Fibroblast of skin of back (primary cell): ENCODE measurements at regions not wholly inside any gene's neighbourhood (a gene's known extent, or its start where the extent isn't known, plus 50 kb on each side); places are given as distances from the start of the nearest gene placed in this dataset.
"Not testable (repeated sequence)": the region's sequence is repeated elsewhere in the genome, so short reads cannot be mapped to it uniquely, and the experiment has no call there.

ENCODE experiments used
- DNase-seq: peaks from one replicate; pipeline ENCODE4 v3.0.0-alpha.2; 2013

DNA sequence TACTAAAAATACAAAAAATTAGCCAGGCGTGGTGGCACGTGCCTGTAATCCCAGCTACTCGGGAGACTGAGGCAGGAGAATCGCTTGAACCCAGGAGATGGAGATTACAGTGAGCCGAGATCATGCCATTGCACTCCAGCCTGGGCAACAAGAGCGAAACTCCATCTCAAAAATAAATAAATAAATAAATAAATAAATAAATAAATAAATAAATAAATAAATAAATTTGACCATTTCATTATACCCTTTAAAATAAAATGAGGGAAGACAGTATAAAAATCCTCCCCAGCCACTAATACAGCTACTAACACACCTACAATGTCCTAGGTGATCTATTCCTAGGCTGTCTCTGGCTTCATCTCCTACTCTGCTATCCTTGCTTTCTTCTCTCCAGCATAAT, 562.8 kb downstream of the ZBBX start:
- DNase-seq = not testable (repeated sequence)

DNA sequence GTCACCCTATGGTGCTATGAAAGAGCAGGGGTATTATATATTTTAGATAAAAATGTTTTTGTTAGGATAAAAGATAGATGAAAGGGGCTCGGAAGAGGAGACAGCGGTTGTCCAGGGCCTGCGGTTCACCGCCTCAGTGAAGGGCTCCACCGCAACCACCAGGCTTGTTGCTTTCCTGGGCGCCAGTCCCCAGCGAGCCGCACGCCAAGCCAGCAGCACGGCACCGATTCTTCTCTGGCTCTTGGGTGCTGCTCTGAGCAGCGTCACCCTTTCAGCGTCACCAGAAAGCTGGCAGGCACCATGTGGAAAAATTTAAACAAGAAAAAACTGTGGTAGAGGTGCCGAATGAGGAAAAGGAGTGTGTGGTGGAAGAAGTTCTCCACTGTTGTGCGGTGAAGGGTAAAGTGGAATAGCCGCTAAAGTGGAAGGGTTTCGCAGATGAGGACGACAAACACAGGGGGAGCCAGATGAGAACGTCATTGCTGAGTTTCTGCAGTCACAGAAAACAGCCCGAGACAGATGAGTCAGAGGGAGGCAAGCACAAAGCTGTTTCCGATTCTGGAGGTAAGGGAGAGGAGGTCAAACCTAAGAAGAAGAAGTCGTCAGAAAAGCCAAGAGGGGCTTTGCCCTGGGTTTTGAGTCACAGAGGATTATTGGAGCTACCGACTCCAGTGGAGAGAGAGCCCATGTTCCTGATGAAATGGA, 569.2 kb downstream of the ZBBX start:
- no peak for DNase-seq

DNA sequence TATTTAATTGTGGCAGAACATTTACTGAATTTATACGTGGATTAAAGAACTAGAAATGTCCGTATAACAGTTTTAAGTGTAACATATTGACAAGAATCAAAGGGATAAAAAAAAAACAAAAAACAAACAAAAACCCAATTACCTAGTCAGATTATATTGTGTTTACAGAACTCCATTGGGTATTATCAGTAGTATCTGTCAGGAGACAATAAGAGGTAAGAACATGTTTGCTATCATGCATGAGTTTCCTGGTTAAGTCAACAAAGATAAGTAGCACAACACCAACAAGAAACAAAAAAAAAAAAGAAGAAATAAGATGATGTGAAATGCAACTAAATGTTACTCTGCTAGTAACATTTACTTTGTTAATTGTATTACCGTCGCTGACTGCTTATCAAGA, 570.6 kb downstream of the ZBBX start:
- no peak for DNase-seq

- DNase-seq = no peak
These were observed 591.2 kb downstream of the ZBBX start for GRCh38 chr3:166788936-166789335.

DNA sequence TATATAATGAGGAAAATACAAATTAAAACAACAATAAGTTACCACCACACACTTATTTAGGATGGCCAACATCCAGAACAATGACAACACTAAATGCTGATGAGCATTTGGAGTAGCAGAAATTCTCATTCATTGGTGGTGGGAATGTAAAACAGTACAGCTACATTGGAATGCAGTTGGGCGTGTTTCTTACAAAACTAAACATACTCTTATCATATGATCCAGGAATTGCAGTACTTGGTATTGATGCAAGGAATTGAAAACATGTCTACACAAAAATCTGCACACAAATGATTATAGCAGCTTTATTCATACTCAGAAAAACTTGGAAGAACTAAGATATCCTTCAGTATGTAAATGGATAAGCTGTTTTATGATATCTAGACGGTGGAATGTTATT, 594.2 kb downstream of the ZBBX start:
- peak; percentile 72 for DNase-seq

GRCh38 chr3:166783206-166783605, 596.9 kb downstream of the ZBBX start:
- DNase-seq = peak; percentile 23

- no peak for DNase-seq
These were observed 615.3 kb downstream of the ZBBX start for GRCh38 chr3:166764698-166765318.

DNA sequence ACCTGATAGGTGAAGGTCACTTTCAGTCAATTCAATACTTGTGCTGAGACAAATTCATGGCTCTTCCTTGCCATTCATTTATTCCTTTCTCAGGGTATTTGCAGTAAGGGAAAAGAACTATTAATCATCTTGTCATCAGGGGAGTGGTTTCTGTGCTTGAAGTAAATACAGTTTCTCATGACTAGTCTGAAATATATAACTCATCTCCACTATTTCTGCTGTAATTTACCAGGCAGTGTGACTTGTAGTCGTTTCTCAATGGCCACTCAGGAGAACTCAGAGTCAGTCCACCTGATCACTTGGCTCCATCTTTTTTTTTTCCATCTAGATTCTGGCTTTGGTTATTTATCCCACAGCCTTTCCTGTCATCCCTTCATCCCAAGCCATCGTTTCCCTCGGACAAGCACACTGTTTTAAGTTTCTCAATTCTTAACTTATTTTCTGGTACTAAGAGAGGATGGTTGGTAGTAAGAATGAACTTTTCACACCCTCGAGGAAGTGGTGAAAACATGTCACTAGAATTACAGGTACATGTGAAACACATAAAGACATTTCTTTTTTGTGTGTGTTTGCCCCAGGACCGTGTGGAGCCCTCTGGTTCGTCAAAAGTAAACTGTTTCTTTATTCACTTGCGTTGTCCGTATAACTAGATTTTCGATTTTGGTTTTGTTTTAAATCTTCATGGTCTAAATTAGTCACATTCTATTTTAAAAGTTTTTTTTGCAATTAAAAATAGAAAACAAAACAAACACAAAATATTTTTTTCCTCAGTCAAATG, 620.2 kb downstream of the ZBBX start:
- DNase-seq = no peak

GRCh38 chr3:166752214-166752613, 627.9 kb downstream of the ZBBX start:
- DNase-seq = no peak

DNA sequence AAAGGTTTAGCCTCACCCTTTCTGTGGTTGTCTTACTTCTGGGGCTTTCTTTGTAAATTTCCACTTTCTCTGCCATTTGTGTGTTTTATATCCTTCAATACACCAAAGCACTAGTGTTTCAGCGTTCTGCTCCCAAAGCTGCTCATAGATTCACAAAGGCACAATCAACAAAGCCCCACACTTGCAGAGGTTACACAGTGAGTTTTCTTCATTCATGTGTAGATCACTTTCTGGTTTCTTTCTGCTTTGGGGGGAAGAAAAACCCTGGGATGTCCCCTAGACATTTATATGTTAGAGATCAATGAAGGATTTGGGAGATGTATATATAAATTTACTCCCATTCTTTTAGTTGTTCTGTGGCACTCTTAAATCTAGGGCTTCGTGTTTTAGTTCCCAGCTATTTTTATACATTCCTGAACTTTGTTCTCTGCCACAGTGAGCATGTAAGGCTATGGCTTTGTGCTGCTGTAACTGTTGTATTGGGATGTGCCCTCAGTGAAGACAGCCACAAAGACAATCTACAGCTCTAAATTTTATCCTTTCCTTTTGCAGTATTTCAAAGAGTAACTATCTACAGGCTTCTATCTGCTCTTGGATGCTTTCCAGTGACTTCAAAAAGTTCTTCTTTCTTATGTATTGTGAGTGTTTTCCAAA, 636.5 kb downstream of the ZBBX start:
- no peak for DNase-seq

- DNase-seq = no peak
These were observed 645.4 kb downstream of the ZBBX start for GRCh38 chr3:166734734-166735133.

GRCh38 chr3:166731701-166732100, 648.4 kb downstream of the ZBBX start:
- no peak for DNase-seq

GRCh38 chr3:166721466-166721865, 658.6 kb downstream of the ZBBX start:
- DNase-seq = no peak

DNA sequence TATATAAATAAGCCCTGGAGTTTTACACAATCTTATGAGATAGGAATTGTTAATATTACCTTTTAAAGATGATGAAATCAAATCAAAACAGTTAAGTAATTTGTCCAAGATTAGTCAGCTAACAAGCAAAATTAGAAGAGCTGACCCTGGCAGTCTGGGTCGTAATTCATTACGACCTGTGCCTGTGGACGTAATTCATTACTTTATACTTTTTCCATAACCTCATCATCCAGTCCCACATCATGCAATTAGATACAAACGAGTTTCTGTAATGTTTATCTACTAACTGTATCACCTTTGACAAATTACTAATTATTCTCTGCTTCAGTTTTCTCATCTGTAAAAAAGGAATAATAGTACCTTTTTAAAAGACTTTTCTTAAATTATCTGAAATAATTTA, 665.9 kb downstream of the ZBBX start:
- DNase-seq = no peak

GRCh38 chr3:166713787-166714186, 666.3 kb downstream of the ZBBX start:
- DNase-seq = no peak

DNA sequence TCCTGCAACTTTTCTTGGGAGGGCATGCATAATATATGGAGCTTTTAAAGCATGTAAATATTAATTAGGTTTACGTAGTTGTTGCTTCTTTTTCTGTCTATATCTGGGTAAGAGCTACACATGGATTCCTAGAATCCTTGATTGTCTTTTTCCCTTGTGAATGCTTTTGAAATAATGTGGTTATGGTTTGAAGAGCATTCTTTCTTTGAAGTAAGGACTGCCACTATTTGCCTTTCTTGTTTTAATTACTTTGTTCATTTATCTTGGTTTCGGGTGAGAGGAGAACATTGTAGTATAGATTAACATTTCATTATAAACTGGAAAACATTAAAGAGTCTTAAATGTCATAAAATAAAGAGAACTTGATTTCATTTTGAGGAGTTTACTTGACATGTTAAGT, 674.0 kb downstream of the ZBBX start:
- DNase-seq = no peak

- DNase-seq = no peak
These were observed 682.6 kb downstream of the ZBBX start for GRCh38 chr3:166697495-166697894.

DNA sequence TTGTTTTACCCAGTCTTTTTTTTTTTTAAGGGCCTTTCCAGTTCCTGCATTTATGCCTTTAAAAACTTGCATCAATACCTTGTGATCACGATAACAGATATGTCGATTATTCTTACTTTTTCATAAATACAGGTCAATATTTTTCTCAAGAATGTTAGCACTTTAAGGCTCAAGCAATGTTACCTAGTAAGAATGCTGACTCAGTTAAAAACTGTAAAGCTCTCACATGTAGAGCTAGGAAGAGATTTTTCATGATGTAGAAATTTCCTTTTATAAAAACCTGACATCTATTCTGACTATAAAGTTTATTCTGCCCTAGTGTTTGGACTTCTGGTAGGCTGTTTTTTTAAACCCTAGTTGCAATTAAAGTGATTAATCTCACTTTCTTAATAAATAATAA, 684.0 kb downstream of the ZBBX start:
- DNase-seq = no peak

DNA sequence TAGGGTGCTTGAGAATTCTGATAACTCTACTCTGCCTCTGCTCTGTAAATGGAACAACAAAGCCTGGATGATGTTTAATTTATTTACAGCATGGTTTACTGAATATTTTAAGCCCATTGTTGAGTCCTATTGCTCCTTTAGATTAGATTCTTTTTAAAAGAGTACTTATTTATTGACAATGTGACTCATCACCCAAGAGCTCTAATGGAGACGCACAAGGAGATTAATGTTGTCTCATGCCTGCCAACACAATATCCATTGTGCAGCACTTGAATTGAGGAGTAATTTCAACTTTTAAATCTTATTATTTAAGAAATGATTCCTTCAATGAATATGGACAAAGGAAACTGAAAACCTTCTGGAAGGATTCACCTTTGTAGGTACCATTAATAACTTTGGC, 691.4 kb downstream of the ZBBX start:
- peak; percentile 8 for DNase-seq

DNA sequence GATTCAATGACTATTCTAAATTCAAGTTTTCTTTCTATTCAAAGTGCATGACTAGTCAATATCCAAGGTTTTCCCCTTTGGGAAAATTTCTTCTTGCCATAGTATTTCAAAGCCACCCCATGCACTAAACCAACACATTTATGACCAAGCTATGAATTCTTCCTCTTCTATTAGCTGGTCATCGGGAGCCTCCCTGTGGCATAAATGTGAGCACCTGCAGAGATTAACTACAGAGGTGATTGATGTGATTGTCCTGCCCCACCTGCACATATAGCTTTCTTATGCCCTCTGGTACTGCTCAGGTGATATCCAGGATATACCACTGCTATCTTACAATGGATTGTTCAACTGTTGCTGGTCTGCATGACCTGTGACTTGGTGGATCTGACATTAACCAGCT, 694.9 kb downstream of the ZBBX start:
- no peak for DNase-seq

DNA sequence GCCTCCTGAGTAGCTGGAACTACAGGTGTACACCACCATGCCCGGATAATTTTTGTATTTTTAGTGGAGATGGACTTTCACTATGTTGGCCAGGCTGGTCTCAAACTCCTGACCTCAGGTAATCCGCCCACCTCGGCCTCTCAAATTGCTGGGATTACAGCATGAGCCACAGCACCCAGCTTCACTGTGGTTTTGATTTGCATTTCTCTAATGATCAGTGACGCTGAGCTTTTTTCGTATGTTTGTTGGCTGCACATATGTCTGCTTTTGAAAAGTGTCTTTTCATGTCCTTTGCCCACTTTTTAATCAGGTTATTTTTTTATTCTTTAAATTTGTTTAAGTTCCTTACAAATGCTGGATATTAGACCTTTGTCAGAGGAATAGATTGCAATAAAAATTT, 696.0 kb downstream of the ZBBX start:
- DNase-seq = not testable (repeated sequence)

- DNase-seq = no peak
These were observed 710.3 kb downstream of the ZBBX start for GRCh38 chr3:166669781-166670180.

- DNase-seq = peak; percentile 9
These were observed 716.9 kb downstream of the ZBBX start for GRCh38 chr3:166663194-166663593.
